ENCODE measurements at regions not wholly inside any gene's neighbourhood (a gene's known extent, or its start where the extent isn't known, plus 50 kb on each side); places are given as distances from the start of the nearest gene placed in this dataset.
A peak's percentile ranks its signal among the peaks of the same experiment; 100 is the strongest.
"Not testable (repeated sequence)": the region's sequence is repeated elsewhere in the genome, so short reads cannot be mapped to it uniquely, and the experiment has no call there.

DNA sequence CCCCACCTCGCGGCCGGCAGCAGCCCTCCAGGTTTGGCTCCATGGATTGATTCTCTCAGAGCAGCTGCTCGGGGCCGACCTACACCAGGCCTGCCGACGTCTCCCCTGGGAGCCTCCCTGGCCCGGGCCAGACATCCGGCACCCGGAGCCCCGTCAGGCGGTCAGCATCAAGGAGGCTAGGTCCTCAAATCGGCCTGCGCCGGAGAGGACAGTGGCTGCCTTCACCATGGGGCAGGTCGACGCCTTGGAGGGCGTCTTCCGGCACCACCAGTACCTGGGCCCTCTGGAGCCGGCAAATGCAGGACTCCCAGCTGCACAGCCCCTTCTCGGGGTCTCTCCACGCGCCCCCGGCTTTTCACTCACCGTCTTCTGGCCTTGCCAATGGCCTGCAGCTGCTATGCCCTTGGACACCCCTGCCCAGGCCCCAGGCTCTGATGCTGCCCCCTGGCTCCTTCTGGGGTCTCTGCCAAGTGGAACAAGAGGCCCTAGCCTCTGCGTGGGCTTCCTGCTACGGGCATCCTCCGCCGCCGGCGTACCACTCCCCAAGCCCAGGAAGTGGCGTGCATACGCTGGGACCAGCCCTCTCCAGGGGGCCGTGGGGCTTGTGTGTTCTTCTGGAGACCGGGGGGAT is 341.8 kb downstream of the MAGEB5 start:
- in situ Hi-C loops (cut with HindIII; ENCODE audit: low pct_ligation_motif_present, low pct_unique_long_range_greater_than_20kb, low sequenced_read_pairs), result no loop called here
- no peak for DNase-seq

DNA sequence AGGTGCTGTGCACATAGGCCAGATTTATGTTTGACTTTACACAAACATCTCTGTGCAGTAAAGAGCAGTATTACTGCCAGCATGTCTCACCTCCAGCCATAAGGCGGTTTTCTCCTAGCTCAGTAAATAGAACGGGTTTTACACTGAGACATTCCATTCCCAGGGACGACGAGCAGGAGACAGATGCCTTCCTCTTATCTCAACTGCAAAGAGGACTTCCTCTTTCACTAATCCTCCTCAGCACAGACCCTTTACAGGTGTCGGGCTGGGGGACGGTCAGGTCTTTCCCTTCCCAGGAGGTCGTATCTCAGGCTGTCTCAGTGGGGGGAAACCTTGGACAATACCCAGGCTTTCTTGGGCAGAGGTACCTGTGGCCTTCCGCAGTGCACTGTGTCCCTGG is 309.8 kb downstream of the MAGEB5 start:
- DNase-seq; in situ Hi-C loops (cut with HindIII; ENCODE audit: low pct_ligation_motif_present, low pct_unique_long_range_greater_than_20kb, low sequenced_read_pairs): not testable (repeated sequence)

DNA sequence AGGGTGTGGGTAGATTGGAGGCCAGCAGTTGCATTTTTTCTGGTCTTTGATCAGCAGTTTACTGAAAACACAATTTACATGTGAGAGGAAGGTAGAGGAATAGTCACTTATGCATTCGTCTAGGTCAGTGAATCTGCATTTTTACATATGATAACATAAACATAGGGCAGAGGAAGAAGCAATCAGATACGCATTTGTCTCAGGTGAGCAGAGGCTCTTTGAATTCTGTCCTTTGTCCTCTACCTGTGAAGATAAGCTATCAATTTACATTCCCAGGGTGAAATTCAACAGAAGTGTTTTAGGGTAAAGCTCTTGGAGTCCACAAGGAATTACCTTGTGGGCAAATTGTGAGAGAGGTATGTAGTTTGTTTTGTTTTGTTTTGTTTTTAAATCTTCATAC is 306.5 kb downstream of the MAGEB5 start:
- in situ Hi-C loops (cut with HindIII; ENCODE audit: low pct_ligation_motif_present, low pct_unique_long_range_greater_than_20kb, low sequenced_read_pairs), result no loop called here
- DNase-seq, result no peak

DNA sequence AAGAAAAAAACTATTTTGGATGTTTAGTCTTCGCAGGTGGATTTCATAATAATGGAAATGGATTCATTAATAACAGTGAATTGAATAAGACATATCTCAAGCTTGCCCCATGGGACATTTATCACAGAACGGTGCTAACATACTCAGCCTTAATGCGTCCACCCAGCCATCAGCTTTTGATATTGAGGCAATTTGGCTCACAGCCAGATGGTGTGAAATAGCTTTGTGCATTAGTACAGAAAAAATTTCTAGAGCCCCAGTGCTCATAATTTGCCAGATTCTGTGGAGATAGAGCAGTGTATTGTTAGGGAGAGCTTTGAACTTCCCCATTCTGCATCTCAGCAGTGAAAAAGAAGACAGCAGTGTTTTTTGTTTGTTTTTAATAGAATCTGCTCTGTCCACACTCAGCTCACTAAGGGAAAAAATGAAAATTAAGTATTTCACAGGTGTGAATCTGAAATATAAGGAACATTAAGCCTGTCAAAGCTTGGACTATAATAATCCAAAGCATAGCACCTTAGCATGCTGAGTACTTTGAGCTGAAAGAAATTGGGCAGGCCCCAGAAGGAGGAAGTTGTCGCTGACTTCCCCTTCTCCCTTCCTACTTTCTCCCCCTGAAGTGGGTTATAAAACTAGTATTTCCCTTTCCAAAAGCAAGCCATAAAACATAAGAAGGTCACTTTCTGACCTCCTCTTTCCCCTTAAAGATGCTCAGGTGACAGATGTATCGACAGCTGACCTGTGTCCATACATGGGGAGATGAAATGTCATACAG is 295.8 kb downstream of the MAGEB5 start:
- no peak for DNase-seq
- in situ Hi-C loops (cut with HindIII; ENCODE audit: low pct_ligation_motif_present, low pct_unique_long_range_greater_than_20kb, low sequenced_read_pairs), result no loop called here

DNA sequence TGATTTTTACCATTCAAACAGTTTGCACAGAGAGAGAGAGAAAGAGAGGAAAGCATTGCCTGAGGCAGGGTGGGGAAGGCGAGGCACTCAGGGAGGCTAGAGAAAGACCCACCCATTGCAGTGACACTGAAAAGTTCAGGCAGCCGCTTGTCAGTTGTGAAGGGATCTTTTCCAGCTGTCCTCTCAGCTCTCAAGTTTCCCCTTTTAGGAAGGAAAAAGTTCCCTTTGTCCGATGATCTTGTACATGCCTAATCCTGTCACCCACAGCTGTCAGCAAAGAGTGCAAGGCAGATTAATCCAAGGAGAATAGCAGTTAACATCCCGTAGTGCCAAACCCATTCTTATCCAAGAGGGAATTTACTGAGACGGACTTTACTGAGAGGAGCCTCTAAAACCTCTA is 255.0 kb downstream of the MAGEB5 start:
- in situ Hi-C loops (cut with HindIII; ENCODE audit: low pct_ligation_motif_present, low pct_unique_long_range_greater_than_20kb, low sequenced_read_pairs), result no loop called here

DNA sequence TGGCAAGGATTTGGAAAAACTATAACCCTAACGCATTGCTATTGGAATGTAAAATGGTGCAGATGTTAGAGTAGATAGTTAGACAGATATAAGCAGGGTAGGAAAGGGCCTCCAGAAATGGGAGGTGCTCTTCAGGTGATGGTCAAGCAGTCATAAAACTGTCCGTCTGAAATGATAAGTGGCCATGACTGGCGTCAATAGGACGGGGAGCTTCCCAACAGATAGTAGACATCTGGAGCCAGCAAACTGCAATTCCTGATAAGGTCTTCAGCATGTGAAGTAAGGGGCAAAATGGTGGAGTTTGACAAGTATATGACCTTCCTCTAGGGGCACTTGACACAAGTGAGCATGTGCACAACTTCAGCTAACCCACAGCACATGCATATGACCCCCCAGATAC is 250.4 kb downstream of the MAGEB5 start:
- no peak for DNase-seq
- in situ Hi-C loops (cut with HindIII; ENCODE audit: low pct_ligation_motif_present, low pct_unique_long_range_greater_than_20kb, low sequenced_read_pairs), result no loop called here

More for the DNA sequence above, 255.0 kb downstream of the MAGEB5 start:
- no peak for DNase-seq

DNA sequence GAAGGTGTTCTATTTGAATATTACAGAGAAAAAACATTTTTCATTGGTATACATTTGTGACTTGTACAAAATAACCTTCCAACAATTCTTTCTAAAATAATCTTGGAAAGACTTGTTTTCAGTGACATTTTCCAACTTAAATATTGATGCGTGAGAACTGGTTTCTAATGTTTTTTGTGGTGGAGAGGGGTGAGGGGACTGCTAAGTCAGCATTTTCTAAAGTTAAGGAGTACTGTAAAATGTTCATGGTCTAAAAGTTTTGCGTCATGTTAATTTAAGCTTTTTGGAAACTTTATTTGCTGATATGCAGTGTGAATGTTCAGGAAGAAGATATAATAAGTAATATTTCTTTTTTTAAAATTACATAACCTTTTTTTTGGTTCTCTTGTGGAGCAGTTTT is 229.3 kb downstream of the MAGEB5 start:
- DNase-seq, result no peak
- in situ Hi-C loops (cut with HindIII; ENCODE audit: low pct_ligation_motif_present, low pct_unique_long_range_greater_than_20kb, low sequenced_read_pairs), result no loop called here

DNA sequence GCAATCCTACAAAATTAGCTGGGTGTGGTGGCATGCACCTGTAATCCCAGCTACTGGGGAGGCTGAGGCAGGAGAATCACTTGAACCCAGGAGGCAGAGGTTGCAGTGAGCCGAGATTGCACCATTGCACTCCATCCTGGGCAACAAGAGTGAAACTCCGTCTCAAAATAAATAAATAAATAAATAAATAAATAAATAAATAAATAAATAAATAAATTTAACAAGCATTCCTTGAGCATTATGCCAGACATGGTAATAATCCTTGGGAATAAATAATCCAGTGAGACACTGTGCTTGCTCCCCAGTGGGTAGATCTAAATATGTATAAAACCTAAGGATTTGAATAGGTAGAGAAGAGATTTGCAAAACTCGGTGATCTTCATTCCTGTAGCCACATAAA is 228.4 kb downstream of the MAGEB5 start:
- DNase-seq; in situ Hi-C loops (cut with HindIII; ENCODE audit: low pct_ligation_motif_present, low pct_unique_long_range_greater_than_20kb, low sequenced_read_pairs): not testable (repeated sequence)

DNA sequence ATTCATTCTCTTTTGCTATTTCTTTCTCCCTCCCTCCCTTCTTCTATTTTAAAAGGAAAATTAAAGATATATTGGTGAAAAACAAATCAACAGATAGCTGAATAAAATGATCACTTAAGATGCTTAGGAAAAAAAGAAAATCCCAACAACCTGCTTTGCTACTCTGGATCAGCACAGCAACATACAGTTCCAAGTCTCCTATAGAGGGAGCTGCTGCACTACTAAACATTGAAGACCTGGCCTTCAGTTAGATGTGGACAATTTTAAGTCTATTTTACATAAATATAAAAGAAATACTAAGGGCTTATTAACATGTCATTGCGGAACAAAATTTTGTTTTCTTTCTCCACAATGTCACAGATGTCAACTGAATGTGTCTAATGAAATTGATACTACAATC is 226.4 kb downstream of the MAGEB5 start:
- in situ Hi-C loops (cut with HindIII; ENCODE audit: low pct_ligation_motif_present, low pct_unique_long_range_greater_than_20kb, low sequenced_read_pairs), result no loop called here
- DNase-seq, result peak; percentile 10

DNA sequence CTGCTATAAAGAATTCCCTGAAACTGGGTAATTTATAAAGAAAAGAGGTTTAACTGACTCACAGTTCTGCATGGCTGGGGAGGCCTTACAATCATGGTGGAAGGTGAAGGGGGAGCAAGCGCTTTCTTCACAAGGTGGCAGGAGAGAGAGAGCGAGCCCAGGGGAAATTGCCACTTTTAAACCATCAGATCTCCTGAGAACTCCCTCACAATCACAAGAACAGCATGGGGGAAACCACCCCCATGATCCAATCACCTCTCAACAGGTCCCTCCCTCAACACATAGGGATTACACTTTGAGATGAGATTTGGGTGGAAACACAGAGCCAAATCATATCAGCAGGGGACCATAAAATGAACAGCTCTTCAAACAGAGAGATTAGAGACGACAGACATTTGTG is 198.6 kb downstream of the MAGEB5 start:
- no peak for DNase-seq
- in situ Hi-C loops (cut with HindIII; ENCODE audit: low pct_ligation_motif_present, low pct_unique_long_range_greater_than_20kb, low sequenced_read_pairs), result no loop called here

DNA sequence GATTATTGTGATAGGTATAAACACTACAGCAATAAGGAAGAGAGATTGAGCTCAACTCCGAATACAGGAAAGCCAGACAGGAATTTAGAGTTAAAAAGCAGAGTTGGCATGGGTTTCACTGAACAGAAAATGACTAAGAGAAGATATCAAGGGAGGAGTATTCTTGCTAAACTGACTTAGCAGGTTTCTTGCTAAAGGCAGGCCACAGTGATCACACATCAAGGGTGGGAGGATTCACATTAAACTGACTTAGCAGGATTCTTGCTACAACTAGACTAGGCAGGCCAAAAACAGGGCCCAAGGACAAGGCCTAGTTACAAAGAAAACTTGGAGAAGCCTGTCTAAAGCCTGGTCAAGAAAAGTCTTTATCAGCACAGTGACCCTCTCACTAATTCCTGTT is 195.1 kb downstream of the MAGEB5 start:
- DNase-seq, result no peak

DNA sequence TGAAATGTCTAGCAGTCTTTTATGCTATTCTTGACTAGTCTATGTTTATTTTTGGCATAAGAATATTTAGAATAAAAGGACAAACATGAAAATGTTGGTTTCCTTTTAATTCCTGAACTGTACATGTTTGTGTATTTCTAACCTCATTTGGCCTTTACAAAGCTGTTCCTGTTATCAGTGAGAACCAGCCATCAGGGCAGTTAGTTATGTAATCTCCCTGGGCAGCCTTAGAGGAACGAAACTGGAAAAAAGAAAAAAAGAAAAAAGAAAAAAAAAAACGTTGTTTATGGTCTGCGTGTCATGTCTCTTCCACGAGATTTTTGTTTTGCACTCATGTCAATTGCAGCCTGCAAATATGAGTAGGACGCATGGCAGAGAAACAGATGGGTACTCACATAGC is 193.7 kb downstream of the MAGEB5 start:
- in situ Hi-C loops (cut with HindIII; ENCODE audit: low pct_ligation_motif_present, low pct_unique_long_range_greater_than_20kb, low sequenced_read_pairs), result no loop called here
- DNase-seq, result no peak

More for the DNA sequence above, 195.1 kb downstream of the MAGEB5 start:
- in situ Hi-C loops (cut with HindIII; ENCODE audit: low pct_ligation_motif_present, low pct_unique_long_range_greater_than_20kb, low sequenced_read_pairs), result no loop called here

DNA sequence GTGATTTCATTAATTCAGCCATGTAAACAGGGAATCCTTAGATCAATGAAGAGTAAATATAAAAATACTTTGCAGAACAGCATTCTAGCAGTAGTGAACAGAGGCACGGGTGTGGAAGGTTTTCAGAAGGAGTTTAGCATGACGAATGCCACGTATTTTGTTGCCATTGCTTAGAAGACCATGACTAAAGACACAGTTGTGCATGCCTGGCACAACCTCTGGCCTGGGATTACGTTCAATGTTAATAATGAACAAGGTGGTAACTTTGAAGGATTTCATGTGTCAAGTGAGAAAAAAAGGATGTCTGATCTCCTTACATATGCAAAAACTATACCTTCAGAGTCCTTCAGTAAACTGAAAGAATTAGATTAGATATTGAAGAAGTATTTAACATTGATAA is 171.9 kb downstream of the MAGEB5 start:
- no peak for DNase-seq
- in situ Hi-C loops (cut with HindIII; ENCODE audit: low pct_ligation_motif_present, low pct_unique_long_range_greater_than_20kb, low sequenced_read_pairs), result no loop called here

DNA sequence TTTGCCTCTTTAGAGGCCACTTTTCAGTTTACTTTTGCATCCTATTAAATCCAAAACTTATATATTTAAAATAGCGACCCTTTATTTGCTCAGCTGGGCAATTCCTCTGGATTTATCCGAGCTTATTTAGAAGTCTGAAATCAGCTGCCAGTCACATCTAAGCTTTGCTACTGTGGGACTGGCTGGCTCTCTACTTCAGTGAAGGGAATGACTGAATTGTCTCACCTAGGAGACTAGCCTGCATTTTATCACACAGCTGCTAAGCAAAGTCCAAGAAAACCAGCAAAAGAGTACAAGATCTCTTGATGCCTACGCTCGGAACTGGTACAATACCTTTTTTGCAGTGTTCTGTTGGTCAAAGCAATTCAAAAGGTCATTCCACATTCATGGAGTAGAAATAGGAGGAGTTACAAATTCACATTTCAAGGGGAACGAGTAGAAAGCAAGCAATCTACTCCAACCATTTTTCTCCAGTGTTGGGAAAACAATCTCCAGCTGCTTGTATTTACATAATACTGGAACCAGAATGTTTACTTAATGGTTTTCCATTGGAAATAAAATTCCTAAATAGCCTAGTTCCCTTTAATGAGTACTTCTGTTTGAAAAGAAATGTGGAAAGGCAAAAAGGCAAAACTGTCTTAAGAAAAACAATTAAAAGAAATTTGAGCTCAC is 160.2 kb downstream of the MAGEB5 start:
- in situ Hi-C loops (cut with HindIII; ENCODE audit: low pct_ligation_motif_present, low pct_unique_long_range_greater_than_20kb, low sequenced_read_pairs), result no loop called here
- DNase-seq, result no peak

DNA sequence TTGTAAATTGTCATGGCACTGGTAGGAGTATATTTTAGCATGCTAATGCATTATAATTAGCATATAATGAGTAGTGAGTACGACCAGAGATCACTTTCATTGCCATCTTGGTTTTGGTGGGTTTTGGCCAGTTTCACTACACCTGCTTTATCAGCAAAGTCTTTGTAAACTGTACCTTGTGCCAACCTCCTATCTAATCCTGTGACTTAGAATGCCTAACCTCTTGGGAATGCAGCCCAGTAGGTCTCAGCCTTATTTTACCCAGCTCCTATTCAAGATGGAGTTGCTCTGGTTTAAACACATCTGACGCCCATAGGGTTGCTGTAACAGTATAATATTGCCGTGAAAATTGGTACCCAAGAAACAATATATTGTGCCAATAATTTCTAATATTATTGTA is 159.4 kb downstream of the MAGEB5 start:
- DNase-seq, result no peak

DNA sequence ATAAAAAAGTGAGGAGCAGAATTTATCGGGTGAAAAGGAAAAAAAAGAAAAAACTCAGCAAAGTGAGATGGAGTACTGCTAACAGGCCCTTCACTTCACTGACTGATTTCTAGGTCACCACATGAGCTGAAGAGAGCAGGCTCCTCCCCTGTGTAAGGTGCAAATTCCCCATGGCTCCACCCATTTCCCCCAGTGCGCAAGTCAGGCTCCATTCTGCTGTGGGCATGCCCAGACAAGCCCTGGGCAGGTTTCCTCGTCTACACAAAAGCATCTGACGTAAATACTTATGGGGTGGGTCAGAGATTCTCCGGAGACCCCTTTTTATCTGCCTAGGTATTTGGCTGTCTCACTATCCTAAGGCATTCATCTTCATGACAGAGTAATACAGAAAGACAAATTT is 157.9 kb downstream of the MAGEB5 start:
- no peak for DNase-seq
- in situ Hi-C loops (cut with HindIII; ENCODE audit: low pct_ligation_motif_present, low pct_unique_long_range_greater_than_20kb, low sequenced_read_pairs), result no loop called here

More for the DNA sequence above, 159.4 kb downstream of the MAGEB5 start:
- in situ Hi-C loops (cut with HindIII; ENCODE audit: low pct_ligation_motif_present, low pct_unique_long_range_greater_than_20kb, low sequenced_read_pairs), result no loop called here

DNA sequence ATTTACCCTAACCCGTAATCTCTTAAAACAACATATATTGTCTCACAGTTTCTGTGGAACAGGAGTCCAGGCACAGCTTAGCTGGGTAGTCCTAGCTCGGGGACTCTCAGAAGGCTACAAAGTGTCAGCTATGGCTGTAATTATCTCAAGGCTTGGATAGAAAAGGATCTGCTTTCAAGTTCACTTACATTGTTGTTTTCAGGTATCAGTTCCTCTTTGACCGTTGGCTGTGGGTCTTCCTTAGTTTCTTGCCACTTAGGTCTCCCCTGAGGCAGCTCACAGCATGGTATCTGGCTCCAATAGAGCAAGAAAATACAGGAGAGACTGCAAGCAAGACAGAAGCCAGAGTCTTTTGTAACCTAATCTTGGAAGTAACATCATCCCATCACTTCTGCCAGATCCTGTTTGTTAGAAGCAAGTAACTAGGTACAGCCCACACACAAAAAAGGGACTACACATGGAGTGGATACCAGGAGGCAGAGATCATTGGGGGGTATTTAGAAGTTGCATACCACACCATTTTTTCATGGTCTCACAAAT is 137.0 kb downstream of the MAGEB5 start:
- in situ Hi-C loops (cut with HindIII; ENCODE audit: low pct_ligation_motif_present, low pct_unique_long_range_greater_than_20kb, low sequenced_read_pairs), result no loop called here
- DNase-seq, result no peak

DNA sequence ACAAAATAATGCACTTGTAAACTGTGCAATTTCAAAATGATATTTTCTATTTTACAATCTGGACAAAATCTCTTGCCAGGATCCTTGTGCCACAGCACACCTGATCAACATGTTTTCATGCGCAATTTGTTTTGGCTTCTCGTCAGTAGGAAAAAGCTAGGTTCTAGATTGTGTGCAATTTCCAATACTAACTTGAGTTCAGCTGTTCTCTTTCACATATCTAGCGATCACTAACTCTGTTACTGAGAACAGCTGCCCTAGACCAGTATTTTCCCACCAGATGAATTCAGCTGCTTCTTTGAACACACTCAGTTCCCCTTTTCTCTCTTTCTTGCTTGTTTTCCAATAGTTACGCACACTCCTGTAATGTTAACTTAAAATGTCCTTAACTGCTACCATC is 131.2 kb downstream of the MAGEB5 start:
- no peak for DNase-seq
- in situ Hi-C loops (cut with HindIII; ENCODE audit: low pct_ligation_motif_present, low pct_unique_long_range_greater_than_20kb, low sequenced_read_pairs), result no loop called here

DNA sequence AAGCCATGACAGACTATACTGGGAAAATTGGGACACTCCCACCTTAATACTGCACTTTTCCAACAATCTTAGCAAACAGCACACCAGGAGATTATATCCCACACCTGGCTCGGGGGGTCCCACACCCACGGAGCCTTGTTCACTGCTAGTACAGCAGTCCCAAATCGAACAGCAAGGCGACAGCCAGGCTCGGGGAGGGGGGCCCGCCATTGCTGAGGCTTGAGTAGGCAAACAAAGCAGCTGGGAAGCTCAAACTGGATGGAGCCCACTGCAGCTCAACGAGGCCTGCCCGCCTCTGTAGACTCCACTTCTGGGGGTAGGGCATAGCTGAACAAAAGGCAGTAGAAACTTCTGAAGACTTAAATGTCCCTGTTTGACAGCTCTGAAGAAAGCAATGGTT is 118.3 kb downstream of the MAGEB5 start:
- in situ Hi-C loops (cut with HindIII; ENCODE audit: low pct_ligation_motif_present, low pct_unique_long_range_greater_than_20kb, low sequenced_read_pairs), result no loop called here
- no peak for DNase-seq
